ENCODE measurements at regions not wholly inside any gene's neighbourhood (a gene's known extent, or its start where the extent isn't known, plus 50 kb on each side); places are given as distances from the start of the nearest gene placed in this dataset.

DNA sequence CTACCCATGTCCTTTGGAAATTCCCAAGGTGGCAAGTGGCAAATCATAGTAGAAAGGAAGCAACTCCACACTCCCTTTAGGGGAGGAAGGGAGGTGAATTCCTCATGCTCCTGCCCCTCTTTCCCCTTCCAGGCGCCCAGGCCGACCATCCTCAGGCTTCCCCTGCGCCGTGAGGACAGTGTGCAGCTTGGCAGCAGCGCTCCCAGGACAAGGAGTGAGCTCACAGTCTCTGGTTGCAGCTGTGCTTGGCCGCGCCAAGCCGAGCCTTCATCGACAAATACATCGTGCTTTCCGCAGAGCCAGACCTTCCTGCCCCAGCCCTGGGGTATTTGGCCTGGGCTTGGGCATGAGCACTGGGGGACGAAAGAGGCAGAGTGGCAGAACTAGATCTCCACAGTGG is 112.6 kb downstream of the ENGASE start:
- DNase-seq, result no peak

DNA sequence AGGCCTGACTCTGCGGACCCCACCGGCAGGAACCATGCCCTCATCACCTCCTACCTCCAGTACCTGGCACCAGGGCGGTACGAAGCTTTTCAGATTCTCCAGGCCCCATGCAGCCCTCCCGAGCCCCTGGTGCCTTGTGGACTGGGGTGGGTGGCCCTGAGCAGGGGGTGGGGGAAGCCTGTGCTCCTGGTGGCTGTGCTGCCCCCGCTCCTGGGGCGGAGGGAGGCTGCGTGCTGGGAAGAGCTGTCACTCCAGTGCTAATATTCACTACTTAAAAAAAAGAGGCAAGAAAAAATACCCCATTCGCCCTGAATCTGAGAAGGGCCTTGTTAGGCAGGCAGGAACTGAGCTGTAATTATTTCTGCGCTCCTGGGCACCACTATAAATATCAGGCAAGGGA is 111.8 kb downstream of the ENGASE start:
- DNase-seq, result no peak

DNA sequence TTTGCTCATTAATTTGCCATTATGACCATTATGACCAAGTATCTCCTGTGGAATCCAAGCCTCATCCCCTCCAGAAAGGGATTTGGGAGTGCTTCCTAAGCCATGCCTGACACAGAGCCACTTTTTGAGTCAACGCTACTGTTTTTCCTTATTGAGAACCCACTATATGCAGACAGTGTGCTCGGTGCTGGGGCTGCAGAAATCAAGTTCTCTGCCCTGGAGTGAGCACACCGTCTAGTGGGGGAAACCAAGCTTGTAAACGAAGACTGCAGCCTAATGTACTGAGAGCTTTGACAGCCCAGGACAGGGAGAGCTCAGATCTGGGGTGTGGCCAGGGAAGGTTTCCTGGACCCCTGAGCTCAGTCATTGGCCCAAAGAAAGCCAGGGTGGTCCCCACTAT is 111.0 kb downstream of the ENGASE start:
- DNase-seq, result no peak

DNA sequence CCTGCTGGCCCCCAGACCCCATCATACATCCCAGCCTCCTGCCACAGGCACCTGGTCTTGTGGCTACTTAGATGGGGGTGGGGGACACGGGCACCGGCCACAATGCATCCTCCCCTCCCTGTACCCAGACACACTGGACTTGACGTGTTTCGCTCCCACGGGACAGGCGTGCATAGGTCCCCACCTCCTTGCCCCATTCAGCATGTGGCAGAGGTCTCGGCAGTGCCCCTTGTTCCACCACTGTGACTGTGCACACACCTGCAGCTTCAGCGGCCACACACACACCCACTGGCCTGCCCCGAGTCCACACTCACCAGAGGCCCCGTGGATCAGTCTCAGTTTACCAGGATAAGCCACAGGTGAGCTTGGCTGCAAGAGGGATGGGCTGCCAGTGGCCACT is 109.6 kb downstream of the ENGASE start:
- no peak for DNase-seq

DNA sequence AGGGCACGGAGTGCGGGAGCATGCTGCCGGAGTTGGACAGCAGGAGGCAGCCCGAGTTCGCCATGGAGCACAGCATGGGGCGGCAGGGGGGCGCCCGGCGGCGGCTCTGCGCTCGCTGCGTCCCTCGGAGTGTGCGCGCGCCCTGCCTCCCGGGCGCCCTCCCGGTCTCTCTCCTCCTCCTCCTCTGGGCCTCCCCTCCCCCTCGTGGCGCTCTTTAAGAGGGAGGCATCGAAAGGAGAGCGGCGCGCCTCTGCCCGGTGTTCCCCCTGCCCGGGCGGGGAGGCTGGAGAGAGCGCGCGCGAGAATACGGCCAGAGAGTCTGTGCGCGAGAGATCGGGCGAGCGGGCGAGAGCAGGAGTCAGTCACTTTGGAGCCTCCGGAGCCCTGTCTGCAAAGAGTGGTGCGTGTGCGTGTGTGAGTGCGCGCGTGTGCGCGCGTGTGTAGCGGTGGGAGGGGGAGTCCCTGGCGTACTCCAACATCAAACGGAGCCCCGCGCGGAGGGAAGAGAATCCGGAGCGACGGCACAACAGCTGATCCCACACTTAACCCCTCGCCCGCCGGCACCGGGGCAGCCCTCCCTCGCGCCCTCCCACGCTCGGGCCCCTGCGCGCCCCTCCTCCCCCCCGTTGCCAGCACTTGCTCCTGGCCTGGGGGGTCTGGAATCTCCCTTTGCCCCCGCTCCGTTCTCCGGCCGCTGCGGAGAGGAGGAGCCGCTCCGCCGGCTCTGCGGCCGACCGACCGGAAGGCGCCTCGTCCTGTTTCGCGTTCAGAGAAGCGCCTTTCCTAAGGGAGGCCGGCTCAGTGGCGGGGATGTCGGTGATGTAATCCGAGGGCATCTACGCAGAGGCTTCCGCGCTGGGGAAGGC is 108.9 kb downstream of the ENGASE start:
- no peak for DNase-seq

DNA sequence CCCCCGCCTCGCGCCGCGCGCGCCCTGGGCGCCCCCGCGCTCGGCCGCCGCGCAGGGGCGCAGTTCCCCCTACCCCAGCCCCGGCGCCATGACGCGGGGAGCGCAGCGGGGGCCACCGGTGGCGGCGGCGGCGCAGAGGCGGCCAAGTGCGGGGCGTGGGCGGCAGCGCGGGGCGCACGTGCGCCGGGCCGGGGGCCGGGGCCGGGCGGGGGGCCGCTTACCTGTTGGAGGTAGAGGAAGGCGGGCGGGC is 108.3 kb downstream of the ENGASE start:
- DNase-seq, result no peak

DNA sequence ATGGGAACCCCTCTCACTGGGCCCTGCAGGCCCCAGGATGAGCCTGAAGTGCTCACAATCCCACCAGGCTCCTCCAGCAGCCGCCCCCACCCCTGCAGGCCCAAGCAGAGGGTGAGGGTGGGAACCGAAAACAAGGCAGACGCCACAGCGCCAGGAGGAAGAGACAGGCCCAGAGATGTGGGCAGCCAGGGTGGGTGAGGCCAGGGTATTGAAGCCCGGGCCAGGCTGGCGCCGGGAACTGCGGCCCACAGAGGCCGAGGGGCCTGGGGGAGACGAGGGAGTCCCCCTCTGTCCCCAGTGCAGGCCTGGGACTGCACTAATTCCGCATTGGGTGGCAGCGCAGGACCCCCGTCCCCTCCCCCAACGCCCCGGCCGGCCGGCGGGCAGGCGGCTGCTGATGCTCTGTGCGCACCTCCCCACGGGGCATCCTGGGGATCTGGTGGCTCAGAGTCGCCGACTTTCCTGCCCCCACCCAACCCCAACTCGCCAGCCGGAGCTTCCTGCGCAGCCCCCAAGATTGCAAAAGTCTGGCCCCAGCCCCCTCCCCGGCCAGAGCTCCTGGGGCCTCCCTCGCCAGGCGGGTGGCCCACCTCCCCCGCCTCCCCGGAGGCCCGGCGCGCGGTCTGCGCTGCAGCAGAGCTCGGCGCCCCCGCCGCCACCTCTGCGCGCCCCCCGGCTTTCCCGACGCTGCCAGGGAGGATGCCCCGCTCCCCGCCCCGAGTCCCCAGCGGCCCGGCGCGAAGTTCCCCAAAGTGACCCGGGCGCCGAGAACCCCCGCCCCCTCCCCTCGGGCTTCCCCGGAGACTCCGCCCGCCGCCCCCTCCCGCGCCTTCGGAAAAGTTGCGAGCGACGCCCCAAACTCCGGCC is 107.8 kb downstream of the ENGASE start:
- DNase-seq, result no peak

DNA sequence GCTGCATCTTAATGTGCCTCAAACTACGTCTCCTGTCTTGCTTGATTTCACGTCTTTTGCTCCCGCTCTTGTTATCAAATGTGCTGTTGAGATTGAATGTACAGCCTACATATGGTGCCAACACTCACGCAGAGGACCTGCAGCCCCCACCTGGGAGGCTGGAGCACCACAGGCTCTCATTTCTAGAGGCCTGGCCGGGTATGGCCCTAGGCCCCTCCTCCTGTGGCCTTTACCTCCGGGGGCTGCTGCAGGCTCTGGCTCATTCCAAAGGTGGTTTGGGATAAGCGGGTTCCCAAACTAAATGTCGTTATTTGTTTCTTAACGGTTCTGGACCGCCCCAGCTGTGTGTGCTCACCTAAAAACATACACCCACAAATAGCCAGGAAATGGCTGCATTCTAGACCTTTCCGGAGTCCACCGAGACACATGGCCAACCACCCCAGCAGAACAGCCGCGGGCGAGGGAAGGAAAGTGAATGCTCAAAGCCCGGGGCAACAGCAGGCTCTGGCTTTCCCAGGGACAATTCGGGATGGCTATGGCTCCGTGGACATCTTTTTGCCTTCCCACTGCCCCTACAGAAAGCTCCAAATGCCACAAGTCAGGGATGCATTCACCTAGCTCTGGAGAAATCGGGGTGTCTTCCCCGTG is 105.9 kb downstream of the ENGASE start:
- no peak for DNase-seq

DNA sequence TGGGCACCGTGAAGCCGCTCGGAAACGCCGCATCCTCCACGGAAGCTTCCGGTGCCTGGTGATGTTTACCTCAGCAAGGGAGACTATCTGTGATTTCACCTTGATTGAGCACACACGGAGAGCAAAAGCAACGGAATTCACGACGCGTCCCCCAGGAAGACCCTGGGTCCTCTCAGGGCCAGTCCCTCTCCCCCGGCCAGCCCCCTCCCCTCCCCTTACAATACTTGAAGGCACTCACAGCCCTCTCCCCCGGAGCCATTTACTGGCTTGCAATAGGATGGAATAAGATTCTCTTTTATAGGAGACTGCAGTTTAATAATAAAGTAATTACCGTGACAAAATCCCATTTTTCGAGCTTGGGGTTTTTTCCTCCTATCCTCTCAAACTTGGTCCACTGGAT is 104.7 kb downstream of the ENGASE start:
- no peak for DNase-seq

DNA sequence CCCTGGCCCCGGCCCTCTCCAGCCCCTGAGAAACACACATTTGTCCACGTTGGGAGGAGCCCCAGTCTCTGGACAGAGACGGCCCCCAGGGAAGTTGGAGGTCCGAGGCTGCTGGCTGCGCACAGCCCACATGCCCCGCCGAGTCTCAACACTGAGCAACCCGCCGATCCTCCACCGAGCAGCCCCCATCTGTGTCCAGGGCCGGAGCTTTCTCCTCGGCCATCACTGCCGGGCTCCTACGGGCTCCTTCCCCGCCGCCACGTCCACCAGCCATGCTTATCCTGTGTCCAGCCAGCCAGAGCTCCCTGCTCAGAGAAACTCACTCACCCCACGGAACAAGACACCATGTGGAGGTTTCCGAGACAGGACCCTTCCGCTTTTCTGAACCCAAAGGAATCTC is 103.3 kb downstream of the ENGASE start:
- DNase-seq, result no peak

DNA sequence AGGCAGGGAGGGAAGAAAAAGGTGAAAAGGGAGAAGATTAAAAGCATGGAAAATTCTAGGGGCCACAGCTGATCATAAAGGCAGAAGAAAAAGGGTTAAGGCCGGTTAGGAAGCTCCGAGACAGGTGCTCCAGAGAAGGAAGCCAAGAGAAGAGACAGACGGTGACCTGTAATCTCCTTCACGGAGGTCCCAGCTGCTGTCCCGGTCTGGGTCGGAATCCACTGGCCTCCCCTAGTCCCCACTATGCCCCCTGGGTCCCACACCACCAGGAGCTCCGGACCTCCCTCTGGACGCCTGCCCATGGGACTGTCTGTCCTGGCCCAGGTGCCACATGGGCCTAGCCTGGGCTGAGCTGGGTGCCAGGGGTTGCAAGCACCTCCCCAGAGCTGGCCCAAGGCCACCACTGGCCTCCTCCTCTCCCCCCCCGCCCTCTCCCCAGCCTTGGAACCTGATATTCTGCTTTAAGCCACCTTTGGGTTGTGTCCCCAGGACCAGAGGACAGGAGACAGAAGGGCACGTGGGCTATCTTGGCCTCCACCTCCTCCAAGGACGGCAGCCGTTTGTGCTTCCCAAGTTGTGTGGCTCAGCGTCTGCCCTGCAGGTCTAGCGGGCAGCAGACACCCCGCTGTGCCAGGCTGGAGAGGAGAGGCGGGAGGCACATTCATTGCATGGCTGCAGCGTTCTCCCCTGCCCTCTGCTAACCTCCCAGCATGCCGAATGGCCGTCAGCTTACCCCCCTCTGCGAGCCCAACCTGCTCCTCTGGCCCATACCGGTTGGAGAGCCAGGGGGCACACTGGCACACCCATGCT is 102.4 kb downstream of the ENGASE start:
- no peak for DNase-seq

DNA sequence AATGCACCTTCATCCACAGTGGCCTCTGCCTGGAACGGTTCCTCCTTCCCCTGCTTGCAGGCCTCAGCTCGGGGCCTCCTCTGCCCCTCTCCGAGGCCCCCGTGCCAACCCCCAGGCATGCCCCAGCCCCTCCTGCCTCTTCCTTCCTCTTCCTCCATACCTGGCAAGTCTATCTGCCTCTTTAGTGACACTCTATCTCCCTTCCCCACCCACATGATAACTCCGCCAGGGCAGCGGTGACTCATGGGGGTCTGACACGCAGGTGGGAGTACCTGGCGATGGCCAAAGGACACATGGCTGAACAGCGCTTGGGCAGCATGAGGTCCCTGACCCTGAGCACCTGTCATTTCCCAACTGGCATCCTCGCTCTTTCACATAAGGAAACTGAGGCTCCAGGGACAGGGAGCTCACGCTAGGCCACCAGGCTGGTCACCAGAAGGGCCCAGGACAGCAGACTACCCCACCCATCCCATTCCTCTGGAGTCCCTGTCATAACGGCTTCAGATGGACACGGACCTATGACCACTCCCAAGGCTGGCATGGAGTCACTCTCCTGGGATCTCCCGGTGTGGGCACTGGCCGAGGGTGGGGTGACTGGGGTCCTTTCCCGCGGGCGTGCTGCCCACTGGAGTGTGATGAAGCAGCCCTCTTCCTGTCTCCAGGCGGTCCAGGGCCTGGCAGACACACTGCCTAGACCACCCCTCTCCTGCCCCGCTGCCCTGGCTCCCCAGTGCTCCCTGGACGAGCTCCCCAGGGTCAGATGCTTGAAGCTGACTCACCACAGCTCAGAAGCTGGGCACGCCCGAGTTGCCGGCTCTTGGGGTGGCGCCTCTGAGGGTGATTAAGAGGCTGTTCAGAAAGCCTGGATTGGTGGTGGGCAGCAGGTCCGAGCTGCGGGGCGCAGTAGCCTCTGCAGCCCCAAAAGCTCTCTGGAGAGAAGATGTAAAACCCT is 100.6 kb downstream of the ENGASE start:
- DNase-seq, result no peak

DNA sequence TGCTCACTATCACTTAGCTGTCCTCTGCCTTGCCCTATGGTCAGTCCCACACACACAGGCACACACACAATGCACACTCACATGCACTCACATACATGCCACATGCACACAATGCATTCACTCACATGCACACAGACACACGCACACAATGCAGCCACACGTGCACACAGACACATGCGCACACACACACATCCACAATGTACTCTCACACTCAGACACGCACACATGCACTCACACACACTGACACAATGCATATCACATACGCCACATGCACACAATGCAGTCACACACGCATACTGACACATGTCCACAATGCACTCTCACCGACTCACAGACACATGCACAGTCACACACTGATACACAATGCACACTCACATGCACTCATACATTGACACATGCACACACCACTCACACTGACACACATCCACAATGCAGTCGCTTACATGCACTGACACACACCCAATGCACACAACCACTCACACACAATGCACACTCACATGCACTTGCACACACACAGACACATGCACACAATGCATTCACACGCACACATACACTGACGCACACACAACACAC is 99.7 kb downstream of the ENGASE start:
- no peak for DNase-seq

DNA sequence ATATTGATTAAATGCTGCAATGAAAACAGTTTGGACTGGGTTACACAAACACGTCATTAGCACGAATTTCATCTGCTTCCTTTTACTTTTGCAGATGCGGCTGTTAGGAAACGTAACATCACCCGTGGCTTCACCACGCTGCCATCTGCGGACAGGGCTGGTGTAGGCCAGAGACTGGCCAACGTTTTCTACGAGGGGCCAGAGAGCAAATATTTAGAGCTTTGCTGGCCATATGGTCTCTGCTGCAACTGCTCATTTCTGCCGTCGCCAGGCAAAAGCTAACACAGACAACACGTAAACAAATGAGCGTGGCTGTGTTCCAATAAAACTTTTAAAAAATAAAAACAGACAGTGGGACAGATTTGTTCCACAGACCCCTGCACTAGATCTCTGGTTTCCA is 96.6 kb downstream of the ENGASE start:
- no peak for DNase-seq

DNA sequence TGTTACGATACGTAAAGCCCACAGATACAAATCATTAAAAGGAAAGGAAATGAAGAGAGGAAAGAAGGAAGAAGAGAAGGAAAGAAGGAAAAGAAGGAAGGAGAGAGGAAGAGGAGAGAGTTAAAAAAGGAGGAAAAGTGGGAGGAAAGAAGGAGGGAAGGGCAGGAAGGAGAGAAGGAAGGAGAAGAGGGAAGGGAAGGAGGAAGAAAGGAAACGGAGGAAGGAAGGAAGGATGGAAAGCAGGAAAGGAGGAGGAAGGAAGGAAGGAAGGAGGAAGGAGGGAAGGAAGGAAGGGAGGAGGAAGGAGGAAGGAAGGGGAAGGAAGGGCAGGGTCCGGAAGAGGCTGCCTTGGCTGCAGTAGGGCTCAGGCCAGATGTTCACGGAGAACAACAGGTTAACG is 95.2 kb downstream of the ENGASE start:
- DNase-seq, result no peak

DNA sequence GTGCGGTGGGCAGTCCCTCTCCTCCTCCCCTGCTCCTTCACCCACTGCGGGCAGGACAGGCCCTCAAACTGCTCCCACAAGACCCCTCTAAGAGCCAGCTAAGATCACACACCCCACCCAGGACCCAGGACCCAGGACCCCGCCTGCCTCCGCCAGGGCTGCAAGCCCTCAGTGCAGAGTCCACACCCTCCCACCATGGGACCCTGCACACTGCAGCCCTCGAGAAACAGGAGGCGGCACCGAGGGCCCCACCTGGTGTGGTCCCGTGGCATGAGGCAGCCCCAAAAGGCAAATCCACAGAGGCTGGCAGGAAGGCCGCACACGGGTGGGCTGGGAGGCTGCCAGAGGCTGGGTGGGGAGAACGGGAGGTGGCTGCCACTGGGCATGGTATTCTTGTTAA is 94.7 kb downstream of the ENGASE start:
- no peak for DNase-seq

DNA sequence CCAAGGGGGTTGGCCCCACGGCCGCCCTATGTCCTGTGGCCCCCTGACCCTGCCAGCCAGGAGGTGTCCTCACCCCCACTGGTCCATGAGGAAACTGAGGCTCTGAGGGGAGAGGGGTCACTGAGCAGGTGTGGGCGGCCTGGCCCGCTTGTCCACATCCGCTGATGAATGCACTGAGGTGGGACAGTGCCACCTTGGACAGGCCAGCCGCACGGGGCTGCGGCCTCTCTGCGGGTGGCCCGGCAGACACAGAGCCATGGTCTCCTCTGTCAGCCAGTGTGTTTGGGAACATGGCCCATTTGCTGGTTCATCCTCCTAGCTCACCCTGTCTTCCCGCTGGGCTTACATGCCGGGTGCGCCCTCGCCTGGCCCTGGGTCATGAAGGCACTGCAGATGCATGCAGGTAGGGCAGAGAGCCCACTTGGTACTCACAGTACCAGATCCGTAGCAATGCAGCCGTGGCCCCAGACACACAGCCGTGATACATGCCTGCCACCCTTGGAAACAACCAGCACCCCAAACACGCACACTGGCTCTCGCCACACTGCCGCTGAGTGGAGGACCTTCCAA is 93.9 kb downstream of the ENGASE start:
- DNase-seq, result no peak

DNA sequence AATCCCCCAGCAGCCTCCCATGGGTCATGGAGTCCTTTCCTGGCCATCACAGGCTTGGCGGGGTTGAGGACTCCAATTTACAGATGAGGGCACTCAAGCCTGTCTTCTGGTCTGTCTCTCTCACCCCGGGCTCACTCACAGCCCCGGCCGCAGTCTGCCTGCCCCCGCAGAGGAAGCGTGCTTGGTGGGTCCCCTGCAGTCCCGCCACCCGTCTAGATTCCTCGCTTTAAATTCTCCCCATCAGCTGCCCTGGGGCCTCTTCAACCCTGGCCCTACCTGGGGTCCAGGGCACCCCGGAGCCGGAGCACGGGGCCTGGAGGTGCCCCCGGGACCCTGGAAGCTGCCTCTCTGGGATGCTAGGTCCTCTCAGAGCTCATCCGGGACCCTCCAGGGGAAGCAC is 92.9 kb downstream of the ENGASE start:
- DNase-seq, result no peak

DNA sequence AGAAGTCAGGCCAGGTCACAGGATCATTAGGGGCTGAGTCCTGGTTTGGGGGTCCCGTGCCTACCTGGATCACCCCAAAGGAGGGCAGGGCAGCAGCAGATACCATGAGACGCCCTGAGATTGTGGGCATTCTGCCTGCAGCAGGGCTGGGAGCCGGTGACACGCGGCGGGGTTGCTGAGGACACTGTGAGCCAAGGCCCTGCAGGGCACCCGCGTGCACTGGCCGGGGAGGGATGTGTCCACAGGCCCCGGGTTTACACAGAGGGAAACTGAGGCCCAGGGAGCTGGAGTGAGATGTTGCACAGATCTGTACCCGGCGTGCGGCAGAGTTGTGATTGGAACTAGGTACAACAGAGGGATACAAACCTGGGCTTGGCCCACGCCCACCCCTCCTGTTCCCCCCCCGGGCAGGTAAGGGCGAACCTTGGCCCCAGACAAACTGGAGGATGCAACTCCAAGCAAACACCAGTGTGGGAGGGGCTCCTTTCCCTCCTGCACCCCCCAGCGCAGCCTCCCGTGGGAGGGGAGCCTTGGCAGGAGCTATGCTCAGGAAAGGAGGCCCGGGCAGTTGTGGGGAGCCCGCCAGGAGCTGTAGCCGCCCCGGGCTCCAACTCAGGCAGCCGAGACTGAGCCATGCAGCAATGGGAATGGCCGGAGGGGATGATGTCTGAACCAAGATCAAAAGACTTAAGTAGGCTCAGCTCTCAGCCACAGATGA is 91.3 kb downstream of the ENGASE start:
- no peak for DNase-seq

DNA sequence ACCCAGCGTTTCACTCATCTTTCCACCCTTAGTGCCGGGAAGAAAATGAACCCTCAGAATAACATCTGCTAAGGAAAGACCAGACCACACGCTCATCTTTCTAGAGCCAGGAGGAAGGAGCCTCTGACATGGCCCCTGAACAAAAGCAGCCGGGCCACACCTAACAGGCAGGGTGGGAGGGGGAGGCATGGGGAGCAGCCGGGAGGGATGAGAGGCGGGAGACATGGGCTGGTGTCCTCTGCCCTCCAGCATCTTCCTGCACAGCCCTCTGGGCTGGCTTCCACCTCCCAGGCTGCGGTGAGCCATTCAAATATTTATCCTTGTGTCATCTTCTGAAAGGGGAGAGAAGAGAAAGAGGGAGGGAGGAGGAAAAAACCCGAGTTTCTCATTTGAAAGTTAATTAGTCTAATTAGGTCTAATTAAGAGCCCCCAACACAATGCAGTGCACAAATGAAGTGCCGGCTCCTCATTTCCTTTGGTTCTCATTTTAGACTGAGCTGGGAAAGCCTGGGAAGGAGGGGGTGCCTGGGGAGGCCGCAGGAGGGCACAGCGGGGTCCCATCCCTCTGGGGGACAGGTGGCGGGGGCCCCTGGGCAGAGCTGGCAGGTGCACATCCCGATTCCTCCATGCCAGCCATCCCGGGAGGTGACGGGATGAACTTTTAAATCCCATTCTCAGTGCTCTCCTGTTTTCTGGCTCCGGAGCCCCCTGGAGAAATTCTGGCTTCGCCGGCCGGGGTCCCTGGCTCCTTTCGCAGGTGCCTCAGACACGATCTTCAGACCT is 90.5 kb downstream of the ENGASE start:
- DNase-seq, result no peak

Data from effector CD8-positive, alpha-beta T cell (primary cell).